DMS114 treated with DMSO at 0.1 percent for 48 hours (cell line): ENCODE measurements at regions not wholly inside any gene's neighbourhood (a gene's known extent, or its start where the extent isn't known, plus 50 kb on each side); places are given as distances from the start of the nearest gene placed in this dataset.

Source experiments
- DNase-seq: peaks from one replicate; lab custom pipeline; 2025; ENCODE audit not compliant: unreplicated experiment; lab: John Stamatoyannopoulos, UW

- DNase-seq: no peak
Measured at GRCh38 chr6:98783578-98783977, 50.8 kb upstream of the POU3F2 start.
